GM19372 (cell line): ENCODE measurements at regions not wholly inside any gene's neighbourhood (a gene's known extent, or its start where the extent isn't known, plus 50 kb on each side); places are given as distances from the start of the nearest gene placed in this dataset.

Source experiments
- ATAC-seq: cut with Tn5 transposase; IDR thresholded peaks from one replicate; pipeline ENCODE4 v1.9.1; 2021; ENCODE audit warnings: mild to moderate bottlenecking, low read depth, moderate library complexity; ENCODE audit not compliant: unreplicated experiment

GRCh38 chr12:69119770-69120169 lies 119.6 kb upstream of the CPSF6 start:
- no peak for ATAC-seq

- no peak for ATAC-seq
Observed at GRCh38 chr12:69120354-69120753, 119.0 kb upstream of the CPSF6 start.

GRCh38 chr12:69123311-69123710 lies 116.1 kb upstream of the CPSF6 start:
- no peak for ATAC-seq

DNA sequence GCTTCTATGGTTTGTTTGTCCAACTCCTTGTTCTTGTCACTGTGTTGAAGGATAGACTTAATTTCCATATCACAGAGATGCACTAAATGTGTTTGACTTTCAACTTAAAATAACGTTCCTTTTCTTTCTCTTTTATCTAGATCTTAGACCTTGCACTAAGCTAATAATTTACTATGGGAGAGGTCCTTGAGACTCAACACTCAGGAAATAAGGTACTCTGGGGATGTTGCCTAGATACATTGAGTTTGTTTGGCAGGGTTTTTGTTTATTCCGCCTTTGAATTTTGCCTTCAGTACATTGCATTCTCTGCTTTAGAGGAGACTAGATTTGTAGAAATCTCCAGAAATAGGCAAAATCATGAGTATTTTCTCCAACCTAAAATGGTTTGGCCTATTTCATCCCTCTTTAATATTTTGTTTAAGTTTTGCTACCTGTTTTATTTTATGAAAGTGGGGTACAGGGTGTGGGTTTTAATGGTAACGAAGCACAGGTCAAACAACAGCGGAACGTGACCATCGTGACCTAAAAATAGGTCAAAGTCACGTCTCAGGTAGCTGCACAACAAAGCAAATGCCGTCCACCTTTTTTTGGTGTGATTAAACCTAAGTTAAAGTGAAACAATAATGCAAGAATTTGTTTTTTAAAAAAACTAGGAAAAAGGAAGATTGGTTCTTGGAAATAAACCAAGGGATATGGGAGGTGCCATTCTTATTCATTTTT lies 115.3 kb upstream of the CPSF6 start:
- ATAC-seq = no peak

DNA sequence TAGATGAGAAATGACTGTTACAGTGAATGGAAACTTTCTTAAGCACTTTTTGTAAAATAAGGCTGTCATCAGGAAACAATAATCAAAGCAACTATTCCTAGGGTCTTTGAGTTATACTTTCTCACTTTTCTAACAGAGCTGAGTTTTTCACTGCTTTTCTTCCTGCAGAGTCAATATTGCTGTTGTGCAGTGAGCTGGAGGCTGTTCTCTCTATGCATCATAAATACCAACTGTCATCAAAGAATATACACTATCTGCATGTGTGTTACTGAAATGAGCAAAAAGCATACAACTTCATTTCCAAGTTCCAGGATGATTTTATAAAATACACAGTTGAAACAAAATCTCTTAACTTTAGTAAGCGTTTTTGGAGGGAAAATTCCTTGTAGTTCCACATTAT lies 110.4 kb upstream of the CPSF6 start:
- no peak for ATAC-seq

- no peak for ATAC-seq
Observed at GRCh38 chr12:69129564-69129963, 109.8 kb upstream of the CPSF6 start.

- no peak for ATAC-seq
Observed at GRCh38 chr12:69130064-69130463, 109.3 kb upstream of the CPSF6 start.

- ATAC-seq = no peak
Observed at GRCh38 chr12:69131077-69131476, 108.3 kb upstream of the CPSF6 start.

DNA sequence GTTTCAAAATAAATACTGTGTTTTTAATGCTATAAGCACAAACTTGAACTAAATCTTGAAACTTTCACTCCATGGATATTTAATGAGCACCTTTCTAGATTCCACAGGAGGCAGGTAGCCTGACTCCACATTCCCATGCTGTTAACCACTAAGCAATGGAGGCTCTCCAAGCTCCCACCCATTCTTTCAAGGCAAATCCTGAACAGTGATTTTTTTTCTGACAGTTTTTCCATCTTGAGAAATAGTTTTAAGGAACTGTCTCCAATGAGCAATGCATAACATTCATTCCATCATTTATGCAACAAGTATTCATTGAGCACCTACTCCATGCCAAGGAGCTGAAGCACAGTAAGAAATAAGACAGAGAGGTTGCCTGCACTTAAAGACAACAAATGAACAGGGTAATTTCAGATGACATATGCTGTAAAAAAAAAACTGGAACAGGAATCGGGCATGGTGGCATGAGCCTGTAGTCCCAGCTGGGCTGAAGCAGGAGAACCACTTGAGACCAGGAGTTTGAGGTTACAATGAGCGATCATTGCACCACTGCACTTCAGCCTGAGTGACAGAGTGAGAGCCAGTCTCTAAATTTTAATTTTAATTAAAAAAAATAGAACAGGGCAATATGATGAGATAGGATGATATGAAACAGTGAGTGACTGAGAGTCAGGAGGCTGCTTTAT lies 102.3 kb upstream of the CPSF6 start:
- no peak for ATAC-seq

DNA sequence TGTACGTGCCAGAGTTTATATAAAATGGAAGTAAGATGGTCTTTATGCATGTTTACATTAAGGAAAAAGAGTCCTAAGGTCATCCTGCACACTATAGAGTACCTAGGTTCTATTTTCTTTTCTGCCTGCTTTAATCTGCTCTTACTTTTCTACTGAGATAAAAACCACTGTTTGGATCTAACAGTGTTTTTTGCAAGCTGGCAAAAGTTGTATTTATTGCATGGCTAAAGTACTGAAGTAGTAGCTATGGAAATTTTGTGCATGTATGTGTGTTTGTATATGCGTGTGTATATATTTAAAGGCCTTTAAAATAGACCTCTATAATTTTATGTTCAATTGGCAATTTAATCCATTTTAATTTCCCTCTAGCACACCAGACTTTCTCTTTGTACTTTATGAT lies 98.3 kb upstream of the CPSF6 start:
- no peak for ATAC-seq

DNA sequence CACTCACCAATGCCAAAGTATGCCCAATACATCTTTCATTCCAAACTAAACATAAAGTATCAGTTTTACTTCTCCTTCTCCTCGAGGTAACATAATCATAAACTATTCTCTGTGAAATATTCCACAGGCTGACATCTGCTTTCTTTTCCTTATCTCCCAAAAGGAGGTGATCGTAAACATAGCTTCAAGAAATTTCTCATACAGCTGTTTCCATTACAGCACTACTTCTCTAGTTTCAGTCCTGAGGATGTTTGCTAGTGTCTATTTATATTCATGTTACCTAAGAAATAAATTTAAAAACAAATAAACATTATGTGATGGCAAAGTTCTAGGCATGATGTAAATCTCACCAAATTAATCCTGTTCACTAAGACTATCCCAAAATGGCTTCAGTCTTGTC lies 90.1 kb upstream of the CPSF6 start:
- ATAC-seq = no peak

- no peak for ATAC-seq
Observed at GRCh38 chr12:69150083-69150795, 89.1 kb upstream of the CPSF6 start.

DNA sequence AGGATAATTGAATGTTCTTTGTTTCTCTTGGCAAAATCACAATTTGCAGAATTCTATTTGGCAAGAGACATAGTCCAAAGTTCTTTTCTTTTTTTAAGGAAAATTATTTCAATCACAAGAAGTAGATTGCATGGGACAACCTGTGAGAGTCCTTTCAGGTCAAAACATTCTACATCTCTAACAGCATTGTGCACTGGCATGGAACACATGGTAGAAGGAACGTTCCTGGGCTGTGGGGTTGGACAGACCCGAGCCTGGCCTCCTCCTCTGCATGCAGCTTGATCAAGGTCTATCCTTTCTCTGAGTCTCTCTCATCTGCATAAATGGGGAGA lies 88.6 kb upstream of the CPSF6 start:
- no peak for ATAC-seq

- no peak for ATAC-seq
Observed at GRCh38 chr12:69151254-69151764, 88.1 kb upstream of the CPSF6 start.

GRCh38 chr12:69154585-69155363 lies 84.6 kb upstream of the CPSF6 start:
- no peak for ATAC-seq

GRCh38 chr12:69157023-69157655 lies 82.2 kb upstream of the CPSF6 start:
- ATAC-seq = peak; percentile 99

DNA sequence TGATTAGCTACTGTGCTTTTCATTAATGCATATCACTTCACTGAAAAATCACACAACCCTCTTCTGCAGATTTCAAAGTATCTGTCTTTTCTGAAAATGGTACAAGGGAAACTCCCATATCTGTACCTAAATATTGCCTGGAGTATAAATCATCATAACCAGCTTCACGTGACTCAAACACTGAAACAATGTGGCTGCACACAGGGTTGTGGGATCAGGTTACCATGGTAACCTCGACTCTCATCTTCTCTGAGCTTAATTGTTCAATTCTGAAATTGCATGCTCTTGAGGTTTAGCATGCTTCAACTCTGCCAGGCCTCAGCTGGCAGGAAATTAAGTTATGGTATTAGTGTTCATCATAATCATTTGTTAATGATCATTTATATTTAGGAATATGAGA lies 77.5 kb upstream of the CPSF6 start:
- no peak for ATAC-seq

GRCh38 chr12:69163681-69164362 lies 75.5 kb upstream of the CPSF6 start:
- ATAC-seq = no peak

- no peak for ATAC-seq
Observed at GRCh38 chr12:69167648-69168165, 71.7 kb upstream of the CPSF6 start.

- ATAC-seq = no peak
Observed at GRCh38 chr12:69168363-69168762, 71.0 kb upstream of the CPSF6 start.
